SU-DHL-6 (cell line): ENCODE measurements at regions not wholly inside any gene's neighbourhood (a gene's known extent, or its start where the extent isn't known, plus 50 kb on each side); places are given as distances from the start of the nearest gene placed in this dataset.
A peak's percentile ranks its signal among the peaks of the same experiment; 100 is the strongest.

Experiments used
- CTCF ChIP-seq: fragments of 200-600 bp; sonication (generic); IDR thresholded peaks from one replicate; pipeline ENCODE4 v1.5.1; 2017; ENCODE audit warnings: antibody characterized with exemption, mild to moderate bottlenecking, low read length, moderate library complexity; ENCODE audit not compliant: insufficient read depth, poor library complexity, severe bottlenecking
- EZH2phosphoT487 ChIP-seq: fragments of 200-600 bp; sonication (generic), shearing (Covaris generic); conservative IDR thresholded peaks from 2 replicates; pipeline ENCODE4 v1.6.1; 2018; ENCODE audit warnings: mild to moderate bottlenecking, antibody characterized with exemption, low read length, moderate library complexity, mixed read lengths

- TF ChIP-seq CTCF (peak; percentile 54), EZH2phosphoT487 (no peak)
These were observed 280.3 kb downstream of the CDC5L start for GRCh38 chr6:44667668-44668390.
